Vagina (tissue), 2 donors: ENCODE measurements at regions not wholly inside any gene's neighbourhood (a gene's known extent, or its start where the extent isn't known, plus 50 kb on each side); places are given as distances from the start of the nearest gene placed in this dataset.

Experiments used
- CTCF ChIP-seq, 3 experiments: fragments of 450-650 bp in 2 of 3; fragments of 200-600 bp in 1 of 3; sonication (generic) in 1 of 3; IDR thresholded peaks; one replicate each; pipeline ENCODE4 v1.5.1; 2017 to 2019; ENCODE audit warnings: antibody characterized with exemption in 3 of 3, mild to moderate bottlenecking in 2 of 3, moderate library complexity in 2 of 3
- POLR2A ChIP-seq, 2 donors: fragments of 450-650 bp; IDR thresholded peaks; one replicate each; pipeline ENCODE4 v1.6.1; 2017; ENCODE audit warnings: antibody characterized with exemption in 2 of 2, mild to moderate bottlenecking in 2 of 2, moderate library complexity in 2 of 2

GRCh38 chr2:51722311-51722710, 690.4 kb upstream of the NRXN1 start:
- TF ChIP-seq POLR2A (IDR thresholded peaks at IDR 0.05) (no peak), CTCF (IDR thresholded peaks at IDR 0.05) (no peak)
